ENCODE measurements at regions not wholly inside any gene's neighbourhood (a gene's known extent, or its start where the extent isn't known, plus 50 kb on each side); places are given as distances from the start of the nearest gene placed in this dataset.
"Not testable (repeated sequence)": the region's sequence is repeated elsewhere in the genome, so short reads cannot be mapped to it uniquely, and the experiment has no call there.

GRCh38 chr2:113386780-113387433 is 50.6 kb upstream of the ZNG1B start:
- not testable (repeated sequence) for DNase-seq (ENCODE audit: low read depth in 2 of 3, low spot score in 2 of 3)

DNA sequence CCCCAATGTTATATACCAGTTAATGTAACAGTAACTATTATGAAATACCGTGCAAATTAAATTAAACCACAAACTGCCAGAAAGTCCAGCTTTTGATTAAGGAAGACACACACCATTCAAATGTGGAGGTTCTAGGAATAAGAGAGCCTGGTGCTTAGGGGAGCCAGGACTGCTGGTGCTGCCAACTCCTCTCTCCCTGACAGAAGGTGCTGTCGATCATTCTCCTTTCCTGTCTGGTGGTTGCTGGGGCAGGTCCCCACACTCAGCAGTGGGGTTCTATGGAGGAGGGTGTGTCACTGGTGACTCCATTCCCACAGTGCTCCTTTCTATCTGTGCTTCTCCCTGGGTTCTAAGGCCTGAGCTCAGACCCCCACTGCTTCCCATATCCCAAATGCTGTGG is 57.9 kb upstream of the ZNG1B start:
- not testable (repeated sequence) for DNase-seq (ENCODE audit: low read depth in 2 of 3, low spot score in 2 of 3)

- peak in 1 of 3 donors; percentile 37 for DNase-seq (ENCODE audit: low read depth in 2 of 3, low spot score in 2 of 3)
Observed at GRCh38 chr2:113376913-113377445, 60.5 kb upstream of the ZNG1B start.

- DNase-seq (ENCODE audit: low read depth in 2 of 3, low spot score in 2 of 3): no peak
Observed at GRCh38 chr2:113376253-113376912, 61.1 kb upstream of the ZNG1B start.

GRCh38 chr2:113374857-113375256 is 62.6 kb upstream of the ZNG1B start:
- peak in 1 of 3 donors; percentile 42 for DNase-seq (ENCODE audit: low read depth in 2 of 3, low spot score in 2 of 3)

- not testable (repeated sequence) for DNase-seq (ENCODE audit: low read depth in 2 of 3, low spot score in 2 of 3)
Observed at GRCh38 chr2:113372258-113372834, 65.1 kb upstream of the ZNG1B start.

- peak in 2 of 3 donors; percentile 57 to 85 for DNase-seq (ENCODE audit: low read depth in 2 of 3, low spot score in 2 of 3)
Observed at GRCh38 chr2:113370478-113371091, 66.9 kb upstream of the ZNG1B start.

DNA sequence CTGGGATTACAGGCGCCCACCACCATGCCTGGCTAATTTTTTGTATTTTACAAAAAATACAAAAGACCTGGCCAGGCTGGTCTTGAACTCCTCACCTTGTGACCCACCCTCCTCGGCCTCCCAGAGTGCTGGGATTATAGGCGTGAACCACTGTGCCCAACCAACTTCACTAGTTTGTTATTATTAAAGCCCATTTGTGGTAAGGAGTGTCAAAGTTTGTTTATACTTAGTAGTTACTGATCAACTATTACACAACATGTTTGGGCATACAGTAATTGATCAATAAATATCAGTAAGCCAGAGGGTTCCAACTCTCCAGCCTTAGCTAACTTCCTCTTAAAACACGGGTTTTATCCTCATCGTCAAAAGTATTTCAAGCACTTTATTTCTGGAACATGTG is 67.5 kb upstream of the ZNG1B start:
- no peak for DNase-seq (ENCODE audit: low read depth in 2 of 3, low spot score in 2 of 3)

DNA sequence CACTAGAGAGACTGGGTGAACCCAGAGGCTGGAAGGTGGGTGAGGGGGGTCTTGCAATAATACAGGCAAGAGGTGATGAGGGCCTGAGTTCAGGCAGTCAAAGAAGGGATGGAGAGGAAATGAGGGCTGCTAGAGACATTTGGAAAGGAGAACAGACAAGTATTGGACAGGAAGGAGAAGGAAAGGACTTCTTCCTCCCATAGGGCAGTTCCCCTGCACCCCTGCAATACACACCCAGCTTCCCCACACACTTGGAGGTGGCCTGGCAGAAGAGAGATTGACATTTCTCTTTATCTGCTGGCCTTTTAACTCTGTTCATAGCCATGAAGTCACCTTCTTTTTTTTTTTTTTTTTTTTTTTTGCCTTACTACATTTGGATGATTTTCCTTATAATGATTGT is 68.9 kb upstream of the ZNG1B start:
- not testable (repeated sequence) for DNase-seq (ENCODE audit: low read depth in 2 of 3, low spot score in 2 of 3)

DNA sequence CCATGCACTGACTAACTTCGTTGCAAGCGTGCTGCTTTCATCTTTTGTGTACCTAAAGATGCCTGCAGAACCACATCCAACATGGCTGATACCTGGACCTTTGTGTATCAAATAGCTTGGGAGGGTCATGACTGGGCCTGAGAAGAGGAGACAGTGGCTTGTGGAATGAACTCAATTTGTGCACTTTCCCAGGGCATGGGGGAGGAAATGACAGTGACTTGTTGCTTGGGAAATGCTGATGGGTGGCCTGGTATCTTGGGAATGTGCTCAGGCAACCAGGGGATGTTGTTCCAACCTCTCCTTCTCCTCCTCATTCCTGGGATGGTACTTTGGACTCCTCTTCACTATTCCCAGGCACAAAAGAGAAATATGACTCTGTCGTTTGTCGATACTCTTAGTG is 70.7 kb upstream of the ZNG1B start:
- not testable (repeated sequence) for DNase-seq (ENCODE audit: low read depth in 2 of 3, low spot score in 2 of 3)

GRCh38 chr2:113365791-113366190 is 71.7 kb upstream of the ZNG1B start:
- not testable (repeated sequence) for DNase-seq (ENCODE audit: low read depth in 2 of 3, low spot score in 2 of 3)

DNA sequence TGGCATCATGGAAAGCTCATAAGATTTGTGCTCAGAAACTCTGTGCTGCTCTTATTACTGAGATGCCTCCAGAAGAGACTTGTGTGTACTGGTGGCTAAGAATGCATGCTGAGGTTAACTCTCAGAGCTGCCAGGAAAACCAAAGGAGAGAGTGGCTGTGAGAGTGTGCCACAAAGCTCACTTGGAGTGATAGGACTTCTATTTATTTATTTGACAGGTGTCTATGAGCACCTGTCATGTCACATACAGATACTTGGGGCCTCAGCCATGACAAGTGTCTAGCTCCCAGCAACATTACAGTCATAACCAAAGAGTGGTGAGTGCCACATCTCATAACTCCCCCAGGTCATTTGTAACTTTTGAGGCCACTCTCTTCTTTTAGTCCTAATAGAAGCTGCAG is 72.2 kb upstream of the ZNG1B start:
- not testable (repeated sequence) for DNase-seq (ENCODE audit: low read depth in 2 of 3, low spot score in 2 of 3)

DNA sequence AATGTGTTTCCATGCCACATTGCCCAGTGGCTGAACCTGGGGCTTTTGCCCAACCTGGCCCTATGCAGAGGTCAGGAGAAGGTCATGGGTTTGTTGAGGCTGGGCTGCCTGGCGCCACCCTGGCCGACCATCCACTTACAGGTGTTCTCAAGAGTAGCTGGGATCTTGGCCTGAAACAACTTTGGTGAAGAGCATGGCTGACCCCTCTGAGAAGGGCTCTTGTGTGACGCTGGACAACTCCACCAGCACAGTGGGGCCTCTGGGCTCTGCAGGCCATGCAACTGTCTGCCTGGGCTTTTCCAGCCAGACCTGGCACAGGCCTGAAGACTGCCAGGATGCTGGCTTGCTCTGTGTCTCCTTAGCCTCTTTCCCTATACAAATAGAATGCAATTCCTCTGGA is 76.4 kb upstream of the ZNG1B start:
- no peak for DNase-seq (ENCODE audit: low read depth in 2 of 3, low spot score in 2 of 3)

DNA sequence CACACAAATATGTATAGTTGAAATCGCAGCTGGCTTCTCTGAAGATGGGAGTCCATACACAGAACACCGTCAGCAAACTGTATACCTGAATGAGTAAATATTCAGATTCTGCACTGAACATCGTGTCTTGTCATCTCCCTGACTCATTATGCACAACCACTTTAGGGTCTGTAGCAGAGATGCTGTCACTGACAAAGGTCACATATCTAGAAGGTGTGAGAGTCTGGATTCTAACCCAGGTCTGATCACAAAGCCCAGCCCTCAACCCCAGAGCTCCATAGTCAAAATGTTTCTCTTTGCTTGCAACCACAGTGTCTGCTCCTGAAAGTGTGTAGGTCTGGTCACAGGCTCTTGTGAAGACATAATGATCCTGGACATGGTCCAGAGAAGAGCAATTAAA is 78.3 kb upstream of the PAX8 start:
- DNase-seq (ENCODE audit: low read depth in 2 of 3, low spot score in 2 of 3): no peak

- not testable (repeated sequence) for DNase-seq (ENCODE audit: low read depth in 2 of 3, low spot score in 2 of 3)
Observed at GRCh38 chr2:113356284-113356683, 77.6 kb upstream of the PAX8 start.

GRCh38 chr2:113355339-113356015 is 76.8 kb upstream of the PAX8 start:
- not testable (repeated sequence) for DNase-seq (ENCODE audit: low read depth in 2 of 3, low spot score in 2 of 3)

- DNase-seq (ENCODE audit: low read depth in 2 of 3, low spot score in 2 of 3): no peak
Observed at GRCh38 chr2:113351375-113352355, 72.9 kb upstream of the PAX8 start.

DNA sequence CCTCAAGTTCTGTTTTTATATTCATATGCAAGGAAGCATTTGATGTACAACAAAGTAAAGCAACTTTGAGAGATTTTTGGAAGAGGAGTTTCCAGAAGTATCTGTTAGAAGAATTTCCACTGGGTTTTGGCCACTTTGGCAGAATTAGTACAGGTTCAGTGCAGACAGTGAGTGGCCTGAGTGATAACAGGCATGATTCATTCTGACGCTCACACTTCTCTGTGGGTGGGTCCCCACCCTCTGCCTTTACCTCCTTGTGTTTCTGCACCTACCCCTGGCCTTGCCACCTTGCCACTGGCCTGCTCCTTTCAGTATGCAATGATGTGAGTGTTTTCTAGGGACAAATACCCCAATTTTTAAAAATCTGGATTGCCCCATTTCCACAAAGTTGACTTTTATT is 65.1 kb upstream of the PAX8 start:
- not testable (repeated sequence) for DNase-seq (ENCODE audit: low read depth in 2 of 3, low spot score in 2 of 3)

DNA sequence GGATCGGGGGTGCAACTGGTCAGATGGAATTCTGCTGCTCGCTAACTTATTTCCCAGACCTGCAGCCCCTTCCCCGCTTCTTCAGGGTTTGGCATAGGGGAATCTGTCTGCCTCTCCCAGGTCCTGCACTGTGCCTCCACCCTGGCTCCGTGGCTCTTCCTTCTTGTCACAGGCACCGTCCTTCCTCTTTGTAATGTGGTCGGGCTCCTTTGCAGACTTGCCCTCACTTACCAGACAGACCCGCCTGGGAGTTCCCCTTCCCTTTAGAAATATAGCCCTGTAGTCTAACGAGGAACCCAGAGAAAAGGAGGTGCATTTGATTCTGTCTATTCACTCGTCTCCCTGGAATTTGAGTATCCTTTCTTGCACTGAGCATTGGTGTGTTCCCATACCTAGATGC is 63.9 kb upstream of the PAX8 start:
- peak in 2 of 3 donors; percentile 51 to 75 for DNase-seq (ENCODE audit: low read depth in 2 of 3, low spot score in 2 of 3)

- DNase-seq (ENCODE audit: low read depth in 2 of 3, low spot score in 2 of 3): not testable (repeated sequence)
Observed at GRCh38 chr2:113341870-113342253, 63.1 kb upstream of the PAX8 start.
